GM10266 (cell line): ENCODE measurements at regions not wholly inside any gene's neighbourhood (a gene's known extent, or its start where the extent isn't known, plus 50 kb on each side); places are given as distances from the start of the nearest gene placed in this dataset.
A peak's percentile ranks its signal among the peaks of the same experiment; 100 is the strongest.

Experiments
- DNase-seq: peaks from one replicate; pipeline ENCODE4 v3.0.0; 2012; ENCODE audit errors: extremely low spot score
- TF ChIP-seq, protein P1 (sequence below): IDR thresholded peaks from 2 replicates; pipeline ENCODE4 v1.5.1; 2012; ENCODE audit warnings: mild to moderate bottlenecking, low read depth; ENCODE audit not compliant: control insufficient read depth, insufficient read depth; ENCODE audit errors: missing control alignments

DNA sequence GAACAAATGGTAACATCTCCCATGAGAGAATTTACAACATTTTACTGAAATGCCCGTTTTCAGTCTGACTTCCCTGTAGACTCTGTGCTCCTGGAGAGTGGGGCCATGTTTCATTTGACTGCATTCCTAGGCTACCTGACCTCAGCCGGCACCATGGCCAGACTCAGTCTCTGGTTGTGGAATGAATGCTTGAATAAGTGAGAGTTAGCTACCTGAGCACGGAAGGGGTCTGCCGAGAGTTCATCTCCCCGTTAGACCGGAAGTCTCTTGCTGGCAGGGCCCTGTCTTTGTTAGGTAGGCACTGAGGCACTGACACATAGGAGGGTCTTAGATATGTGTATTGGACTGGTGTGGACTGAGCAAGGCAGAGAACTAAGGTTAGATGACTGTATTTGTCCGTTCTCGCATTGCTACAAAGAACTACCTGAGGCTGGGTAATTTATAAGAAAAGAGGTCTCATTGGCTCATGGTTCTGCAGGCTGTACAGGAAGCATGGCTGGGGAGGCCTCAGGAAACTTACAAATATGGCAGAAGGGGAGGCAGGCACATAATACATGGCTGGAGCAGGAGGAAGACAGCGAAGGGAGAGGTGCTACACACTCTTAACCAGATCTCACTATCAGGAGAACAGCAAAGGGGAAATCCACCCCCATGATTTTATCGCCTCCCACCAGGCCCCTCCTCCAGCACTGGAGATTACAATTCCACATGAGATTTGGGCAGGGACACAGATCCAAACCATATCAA, 271.2 kb downstream of the GLI2 start:
- TF ChIP-seq, protein P1, sequence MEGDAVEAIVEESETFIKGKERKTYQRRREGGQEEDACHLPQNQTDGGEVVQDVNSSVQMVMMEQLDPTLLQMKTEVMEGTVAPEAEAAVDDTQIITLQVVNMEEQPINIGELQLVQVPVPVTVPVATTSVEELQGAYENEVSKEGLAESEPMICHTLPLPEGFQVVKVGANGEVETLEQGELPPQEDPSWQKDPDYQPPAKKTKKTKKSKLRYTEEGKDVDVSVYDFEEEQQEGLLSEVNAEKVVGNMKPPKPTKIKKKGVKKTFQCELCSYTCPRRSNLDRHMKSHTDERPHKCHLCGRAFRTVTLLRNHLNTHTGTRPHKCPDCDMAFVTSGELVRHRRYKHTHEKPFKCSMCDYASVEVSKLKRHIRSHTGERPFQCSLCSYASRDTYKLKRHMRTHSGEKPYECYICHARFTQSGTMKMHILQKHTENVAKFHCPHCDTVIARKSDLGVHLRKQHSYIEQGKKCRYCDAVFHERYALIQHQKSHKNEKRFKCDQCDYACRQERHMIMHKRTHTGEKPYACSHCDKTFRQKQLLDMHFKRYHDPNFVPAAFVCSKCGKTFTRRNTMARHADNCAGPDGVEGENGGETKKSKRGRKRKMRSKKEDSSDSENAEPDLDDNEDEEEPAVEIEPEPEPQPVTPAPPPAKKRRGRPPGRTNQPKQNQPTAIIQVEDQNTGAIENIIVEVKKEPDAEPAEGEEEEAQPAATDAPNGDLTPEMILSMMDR = no peak
- DNase-seq = no peak

DNA sequence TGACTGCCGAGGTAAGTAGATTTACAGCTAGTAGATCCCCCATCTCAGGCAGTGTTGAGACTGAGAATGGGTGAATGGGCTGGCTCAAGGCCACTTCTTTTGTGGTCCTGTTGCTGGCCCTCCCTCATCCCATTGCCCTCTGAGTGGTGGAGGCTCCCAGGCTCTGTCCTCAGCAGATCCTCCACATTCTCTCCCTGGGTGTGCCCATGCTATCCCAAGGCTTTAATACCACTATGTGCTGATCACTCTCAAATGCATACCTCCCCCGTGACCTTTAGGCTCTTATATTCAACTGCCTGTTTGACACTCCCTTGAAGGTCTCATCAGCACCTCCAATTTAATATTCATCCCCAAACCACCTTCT, 271.8 kb downstream of the GLI2 start:
- TF ChIP-seq, protein P1 = no peak
- DNase-seq = no peak

DNA sequence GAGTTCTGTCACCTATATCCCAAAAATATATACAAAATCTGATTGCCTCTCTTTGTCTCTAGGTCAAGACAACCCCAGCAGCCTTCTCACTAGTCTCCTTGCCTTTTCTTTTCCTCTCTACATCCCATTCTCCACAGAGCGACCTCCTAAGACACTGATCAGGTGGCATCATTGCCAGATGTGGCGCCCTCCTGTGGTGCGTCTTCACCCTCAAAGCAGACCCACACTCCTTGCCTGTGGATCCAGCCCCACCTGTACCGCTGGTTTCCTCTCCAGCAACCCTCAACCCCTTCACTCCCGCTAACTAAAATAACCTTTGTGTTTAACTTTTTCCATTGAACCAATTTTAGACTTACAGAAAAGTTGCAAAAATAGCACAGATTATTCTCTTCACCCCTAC, 273.3 kb downstream of the GLI2 start:
- no peak for DNase-seq
- TF ChIP-seq, protein P1 = peak; percentile 36

DNA sequence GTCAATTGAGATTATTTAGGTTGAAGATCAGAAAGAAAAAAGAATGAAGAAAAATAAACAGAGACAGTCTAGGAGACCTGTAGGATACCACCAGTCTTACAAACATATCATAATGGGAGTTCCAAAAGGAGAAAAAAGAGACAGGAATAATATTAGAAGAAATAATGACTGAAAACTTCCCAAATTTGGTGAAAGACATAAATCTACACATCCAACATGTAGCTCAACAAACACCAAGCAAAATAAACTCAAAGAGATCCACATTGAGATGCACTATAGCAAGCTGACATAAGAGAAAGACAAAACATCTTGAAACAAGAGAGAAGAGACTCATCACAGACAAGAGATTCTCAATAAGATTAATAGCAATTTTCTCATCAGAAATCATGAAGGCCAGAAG, 274.0 kb downstream of the TFCP2L1 start:
- DNase-seq = no peak
- TF ChIP-seq, protein P1 = no peak

DNA sequence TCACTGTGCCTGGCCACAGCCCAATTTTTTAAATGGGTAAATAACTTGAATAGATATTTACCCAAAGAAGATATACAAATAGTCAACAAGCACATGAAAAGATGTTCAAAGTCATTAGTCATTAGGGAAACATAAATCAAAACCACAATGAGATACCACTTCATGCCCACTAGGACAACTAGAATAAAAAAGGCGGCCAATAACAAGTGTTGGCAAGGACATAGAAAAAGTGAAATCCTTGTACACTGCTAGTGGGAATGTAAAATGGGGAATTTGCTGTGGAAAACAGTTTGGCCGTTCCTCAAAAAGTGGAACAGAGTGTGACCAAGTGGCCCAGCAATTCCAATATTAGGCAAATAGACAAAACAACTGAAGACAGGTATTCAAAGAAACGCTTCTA, 270.1 kb downstream of the TFCP2L1 start:
- no peak for DNase-seq
- TF ChIP-seq, protein P1 = no peak

DNA sequence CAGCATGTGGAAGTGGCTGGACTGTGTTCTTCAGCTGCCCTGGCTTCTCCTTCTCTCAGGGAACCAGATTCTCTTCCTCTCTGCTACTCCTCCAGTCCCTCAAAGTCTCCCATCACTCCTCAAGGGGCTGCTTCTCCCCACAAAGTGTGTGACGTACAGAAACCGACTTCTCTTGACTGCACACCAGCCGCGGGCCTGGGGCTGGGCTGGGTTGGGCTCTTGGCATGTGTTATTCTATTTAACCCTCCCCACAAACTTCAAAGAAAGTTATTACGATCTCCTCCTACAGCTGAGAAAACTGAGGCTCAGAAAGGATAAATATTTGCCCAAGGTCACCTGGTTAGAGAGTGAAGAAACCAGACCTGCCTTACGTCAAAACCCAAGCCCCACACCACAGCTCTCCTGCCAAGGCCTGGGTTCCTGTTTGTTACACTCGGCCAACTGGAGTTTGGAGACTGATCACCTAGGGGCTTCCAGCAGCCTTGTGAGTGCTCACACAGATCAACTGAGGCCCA, 269.0 kb downstream of the TFCP2L1 start:
- DNase-seq = no peak
- TF ChIP-seq, protein P1 = no peak

DNA sequence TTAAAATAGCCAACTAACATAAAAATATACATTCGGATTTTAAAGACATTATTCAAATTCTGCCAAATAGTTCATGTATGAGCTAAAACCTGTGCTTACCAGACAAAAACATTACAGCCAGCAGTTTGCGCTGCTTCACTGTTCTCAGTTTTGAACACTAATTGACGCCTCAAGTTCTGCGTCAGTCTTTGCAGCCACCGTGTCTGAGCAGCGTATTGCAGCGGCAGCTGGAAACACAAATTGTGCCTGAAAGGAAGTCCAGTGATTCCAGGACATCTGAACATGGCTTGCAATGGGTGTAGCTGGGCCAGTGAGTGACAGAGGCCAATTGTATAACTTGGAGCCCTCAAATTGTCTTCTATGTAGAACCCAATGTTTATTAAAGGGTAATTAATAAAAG, 267.6 kb downstream of the TFCP2L1 start:
- DNase-seq = no peak
- TF ChIP-seq, protein P1 = no peak
